ENCODE measurements at regions not wholly inside any gene's neighbourhood (a gene's known extent, or its start where the extent isn't known, plus 50 kb on each side); places are given as distances from the start of the nearest gene placed in this dataset.
"Not testable (repeated sequence)": the region's sequence is repeated elsewhere in the genome, so short reads cannot be mapped to it uniquely, and the experiment has no call there.

DNA sequence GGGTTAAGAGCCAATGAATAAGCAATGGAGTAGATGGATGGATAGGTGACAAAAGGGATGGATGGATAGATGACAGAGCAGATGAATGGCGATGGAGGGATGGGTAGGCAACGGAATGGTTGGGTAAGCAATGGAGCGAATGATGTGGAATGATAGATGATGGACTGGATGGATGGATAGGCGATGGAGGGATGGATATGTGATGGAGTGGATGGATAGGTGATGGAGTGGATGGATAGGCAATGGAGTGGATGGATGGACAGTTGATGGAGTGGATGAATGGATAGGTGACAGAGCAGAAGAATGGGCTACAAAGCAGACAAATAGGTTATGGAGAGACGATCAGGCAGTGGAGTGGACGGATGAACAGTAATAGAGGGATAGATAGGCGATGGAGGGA is 269.6 kb downstream of the TEX29 start:
- TF ChIP-seq EZH2 (IDR thresholded peaks at IDR 0.05; ENCODE audit: low read length, missing control alignments): no peak
- TF ChIP-seq, protein P1, sequence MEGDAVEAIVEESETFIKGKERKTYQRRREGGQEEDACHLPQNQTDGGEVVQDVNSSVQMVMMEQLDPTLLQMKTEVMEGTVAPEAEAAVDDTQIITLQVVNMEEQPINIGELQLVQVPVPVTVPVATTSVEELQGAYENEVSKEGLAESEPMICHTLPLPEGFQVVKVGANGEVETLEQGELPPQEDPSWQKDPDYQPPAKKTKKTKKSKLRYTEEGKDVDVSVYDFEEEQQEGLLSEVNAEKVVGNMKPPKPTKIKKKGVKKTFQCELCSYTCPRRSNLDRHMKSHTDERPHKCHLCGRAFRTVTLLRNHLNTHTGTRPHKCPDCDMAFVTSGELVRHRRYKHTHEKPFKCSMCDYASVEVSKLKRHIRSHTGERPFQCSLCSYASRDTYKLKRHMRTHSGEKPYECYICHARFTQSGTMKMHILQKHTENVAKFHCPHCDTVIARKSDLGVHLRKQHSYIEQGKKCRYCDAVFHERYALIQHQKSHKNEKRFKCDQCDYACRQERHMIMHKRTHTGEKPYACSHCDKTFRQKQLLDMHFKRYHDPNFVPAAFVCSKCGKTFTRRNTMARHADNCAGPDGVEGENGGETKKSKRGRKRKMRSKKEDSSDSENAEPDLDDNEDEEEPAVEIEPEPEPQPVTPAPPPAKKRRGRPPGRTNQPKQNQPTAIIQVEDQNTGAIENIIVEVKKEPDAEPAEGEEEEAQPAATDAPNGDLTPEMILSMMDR (conservative IDR thresholded peaks at IDR 0.05 in 1 of 2, IDR thresholded peaks at IDR 0.05 in 1 of 2; ENCODE audit: low read depth in 1 of 2, low read length in 2 of 2): no peak
- Histone ChIP-seq H3K4me1 (ENCODE audit: control insufficient read depth, extremely low read depth, insufficient read depth, low read length) (no peaks in the 10 kb centered on the region), H2AFZ (ENCODE audit: low read length) (no peak overlapping the region), H3K4me3 (replicated peaks in 1 of 4; ENCODE audit: control extremely low read depth in 1 of 4, insufficient read depth in 1 of 4, low read depth in 3 of 4, low read length in 4 of 4) (no peak overlapping the region), H3K4me2 (ENCODE audit: extremely low read depth, insufficient read depth, low read length) (no peak overlapping the region), H3K36me3 (ENCODE audit: control insufficient read depth, insufficient read depth, low read length) (no peaks in the 10 kb centered on the region), H3K9me3 (ENCODE audit: control insufficient read depth, insufficient read depth, low read depth, low read length) (no peaks in the 10 kb centered on the region), H3K27me3 (ENCODE audit: control insufficient read depth, insufficient read depth, low read length) (no peaks in the 10 kb centered on the region), H3K9ac (ENCODE audit: insufficient read depth, low read length) (no peak overlapping the region), H3K27ac (ENCODE audit: insufficient read depth, low read length) (no peak overlapping the region), H4K20me1 (ENCODE audit: control insufficient read depth, extremely low read depth, insufficient read depth, low read length) (no peaks in the 10 kb centered on the region), H3K79me2 (ENCODE audit: control insufficient read depth, insufficient read depth, low read length) (no peaks in the 10 kb centered on the region)
- DNase-seq (ENCODE audit: low read depth in 2 of 2): no peak

DNA sequence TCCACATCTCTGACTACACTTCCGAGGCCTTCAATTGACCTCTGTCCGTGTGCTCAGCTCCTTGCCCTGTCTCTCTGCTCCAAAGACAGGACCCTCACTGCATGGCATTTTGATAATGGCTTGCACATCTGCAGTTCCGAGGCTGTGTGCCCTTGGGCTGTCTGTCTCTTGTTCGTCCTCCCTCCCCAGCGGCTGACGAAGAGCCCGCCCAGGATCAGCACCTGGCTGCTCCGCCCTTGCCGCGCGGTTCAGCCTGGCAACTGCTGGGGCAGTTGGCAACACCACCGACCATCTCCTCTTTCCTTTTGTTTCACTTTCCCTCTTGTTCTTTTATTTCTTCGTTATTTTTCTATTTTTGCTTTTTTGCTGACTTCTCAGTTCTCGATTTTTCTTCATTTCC is 270.4 kb downstream of the TEX29 start:
- H3K79me2 ChIP-seq (ENCODE audit: control insufficient read depth, insufficient read depth, low read length): no peaks in the 10 kb centered on the region
- H3K27ac ChIP-seq (ENCODE audit: insufficient read depth, low read length): no peak overlapping the region
- no peaks in the 10 kb centered on the region for H4K20me1 ChIP-seq (ENCODE audit: control insufficient read depth, extremely low read depth, insufficient read depth, low read length)
- no peaks in the 10 kb centered on the region for H3K27me3 ChIP-seq (ENCODE audit: control insufficient read depth, insufficient read depth, low read length)
- H3K4me1 ChIP-seq (ENCODE audit: control insufficient read depth, extremely low read depth, insufficient read depth, low read length): no peaks in the 10 kb centered on the region
- no peaks in the 10 kb centered on the region for H3K36me3 ChIP-seq (ENCODE audit: control insufficient read depth, insufficient read depth, low read length)
- H3K4me2 ChIP-seq (ENCODE audit: extremely low read depth, insufficient read depth, low read length): no peak overlapping the region
- H3K4me3 ChIP-seq (replicated peaks in 1 of 4; ENCODE audit: control extremely low read depth in 1 of 4, insufficient read depth in 1 of 4, low read depth in 3 of 4, low read length in 4 of 4): no peak overlapping the region
- no peak overlapping the region for H2AFZ ChIP-seq (ENCODE audit: low read length)
- TF ChIP-seq, protein P1 (conservative IDR thresholded peaks at IDR 0.05 in 1 of 2, IDR thresholded peaks at IDR 0.05 in 1 of 2; ENCODE audit: low read depth in 1 of 2, low read length in 2 of 2): no peak
- no peak for TF ChIP-seq EZH2 (IDR thresholded peaks at IDR 0.05; ENCODE audit: low read length, missing control alignments)
- no peaks in the 10 kb centered on the region for H3K9me3 ChIP-seq (ENCODE audit: control insufficient read depth, insufficient read depth, low read depth, low read length)
- DNase-seq (ENCODE audit: low read depth in 2 of 2): no peak
- no peak overlapping the region for H3K9ac ChIP-seq (ENCODE audit: insufficient read depth, low read length)

DNA sequence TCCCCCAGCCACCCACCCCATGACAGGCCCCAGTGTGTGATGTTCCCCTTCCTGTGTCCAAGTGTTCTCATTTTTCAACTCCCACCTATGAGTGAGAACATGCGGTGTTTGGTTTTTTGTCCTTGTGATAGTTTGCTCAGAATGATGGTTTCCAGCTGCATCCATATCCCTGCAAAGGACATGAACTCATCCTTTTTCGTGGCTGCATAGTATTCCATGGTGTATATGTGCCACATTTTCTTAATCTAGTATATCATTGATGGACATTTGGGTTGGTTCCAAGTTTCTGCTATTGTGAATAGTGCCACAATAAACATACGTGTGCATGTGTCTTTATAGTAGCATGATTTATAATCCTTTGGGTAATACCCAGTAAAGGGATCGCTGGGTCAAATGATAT is 273.0 kb downstream of the TEX29 start:
- not testable (repeated sequence) for H4K20me1 ChIP-seq (ENCODE audit: control insufficient read depth, extremely low read depth, insufficient read depth, low read length); H3K9ac ChIP-seq (ENCODE audit: insufficient read depth, low read length); H2AFZ ChIP-seq (ENCODE audit: low read length); H3K4me3 ChIP-seq (replicated peaks in 1 of 4; ENCODE audit: control extremely low read depth in 1 of 4, insufficient read depth in 1 of 4, low read depth in 3 of 4, low read length in 4 of 4); H3K79me2 ChIP-seq (ENCODE audit: control insufficient read depth, insufficient read depth, low read length); H3K9me3 ChIP-seq (ENCODE audit: control insufficient read depth, insufficient read depth, low read depth, low read length); H3K4me2 ChIP-seq (ENCODE audit: extremely low read depth, insufficient read depth, low read length); H3K27ac ChIP-seq (ENCODE audit: insufficient read depth, low read length); H3K36me3 ChIP-seq (ENCODE audit: control insufficient read depth, insufficient read depth, low read length); H3K4me1 ChIP-seq (ENCODE audit: control insufficient read depth, extremely low read depth, insufficient read depth, low read length); H3K27me3 ChIP-seq (ENCODE audit: control insufficient read depth, insufficient read depth, low read length); DNase-seq (ENCODE audit: low read depth in 2 of 2)

DNA sequence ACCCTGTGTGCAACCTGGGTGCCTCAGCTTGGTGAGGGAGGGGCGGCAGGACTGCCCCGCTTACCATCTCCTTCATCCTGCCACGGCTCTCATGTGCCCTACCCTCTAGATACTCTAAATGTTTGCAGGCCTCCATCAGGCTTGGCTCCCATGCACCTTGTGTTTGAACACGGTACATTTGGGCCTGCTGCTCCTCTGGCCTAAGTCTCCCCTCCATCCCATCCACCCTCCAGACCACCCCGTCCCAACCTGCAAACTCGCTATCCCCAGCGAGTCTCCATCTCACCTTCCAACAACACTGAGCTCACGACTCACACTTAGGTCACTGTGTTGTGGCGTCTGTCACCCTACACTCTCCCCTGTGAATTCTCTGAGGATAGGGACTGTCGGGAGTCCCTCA is 274.2 kb downstream of the TEX29 start:
- TF ChIP-seq, protein P1 (conservative IDR thresholded peaks at IDR 0.05 in 1 of 2, IDR thresholded peaks at IDR 0.05 in 1 of 2; ENCODE audit: low read depth in 1 of 2, low read length in 2 of 2): no peak
- no peak for TF ChIP-seq EZH2 (IDR thresholded peaks at IDR 0.05; ENCODE audit: low read length, missing control alignments)
- no peak overlapping the region for H3K4me2 ChIP-seq (ENCODE audit: extremely low read depth, insufficient read depth, low read length)
- no peak overlapping the region for H3K27ac ChIP-seq (ENCODE audit: insufficient read depth, low read length)
- no peaks in the 10 kb centered on the region for H3K27me3 ChIP-seq (ENCODE audit: control insufficient read depth, insufficient read depth, low read length)
- H4K20me1 ChIP-seq (ENCODE audit: control insufficient read depth, extremely low read depth, insufficient read depth, low read length): no peaks in the 10 kb centered on the region
- H3K4me1 ChIP-seq (ENCODE audit: control insufficient read depth, extremely low read depth, insufficient read depth, low read length): no peaks in the 10 kb centered on the region
- no peak overlapping the region for H3K4me3 ChIP-seq (replicated peaks in 1 of 4; ENCODE audit: control extremely low read depth in 1 of 4, insufficient read depth in 1 of 4, low read depth in 3 of 4, low read length in 4 of 4)
- no peak for DNase-seq (ENCODE audit: low read depth in 2 of 2)
- H3K9me3 ChIP-seq (ENCODE audit: control insufficient read depth, insufficient read depth, low read depth, low read length): no peaks in the 10 kb centered on the region
- no peaks in the 10 kb centered on the region for H3K36me3 ChIP-seq (ENCODE audit: control insufficient read depth, insufficient read depth, low read length)
- no peak overlapping the region for H2AFZ ChIP-seq (ENCODE audit: low read length)
- no peaks in the 10 kb centered on the region for H3K79me2 ChIP-seq (ENCODE audit: control insufficient read depth, insufficient read depth, low read length)
- no peak overlapping the region for H3K9ac ChIP-seq (ENCODE audit: insufficient read depth, low read length)
